ENCODE measurements at regions not wholly inside any gene's neighbourhood (a gene's known extent, or its start where the extent isn't known, plus 50 kb on each side); places are given as distances from the start of the nearest gene placed in this dataset.
A peak's percentile ranks its signal among the peaks of the same experiment; 100 is the strongest.

- H2AFZ ChIP-seq (ENCODE audit: insufficient read depth, low read depth, low read length, poor library complexity, severe bottlenecking): no peak overlapping the region
- no peaks in the 10 kb centered on the region for H3K9me3 Mint-ChIP-seq
- H3K4me3 Mint-ChIP-seq: peak overlapping the region in 1 of 2 donors; percentile 48
- DNase-seq: no peak
- peaks cover 63% of the 10 kb centered on the region for H3K4me1 Mint-ChIP-seq
- no peak for TF ChIP-seq CTCF (IDR thresholded peaks at IDR 0.05)
- no peak overlapping the region for H3K4me2 ChIP-seq (replicated peaks; ENCODE audit: extremely low read depth, low read length, poor library complexity, severe bottlenecking)
- peak overlapping the region; percentile 21 for H3K9ac ChIP-seq (ENCODE audit: insufficient read depth, low read length, poor library complexity, severe bottlenecking)
- H3K27me3 Mint-ChIP-seq (ENCODE audit: low read depth in 3 of 3): peaks cover 0 to 3% (median 0%) of the 10 kb centered on the region in 3 donors
- H3K27ac ChIP-seq (ENCODE audit: low read depth in 1 of 2, low read length in 2 of 2): no peak overlapping the region
- H3K4me1 ChIP-seq (ENCODE audit: control insufficient read depth in 1 of 2, insufficient read depth in 2 of 2, low read length in 2 of 2): peaks cover 48 to 53% of the 10 kb centered on the region in 2 donors
- H3K27ac Mint-ChIP-seq: no peak overlapping the region
- peaks cover 42 to 44% of the 10 kb centered on the region in 2 donors for H3K36me3 Mint-ChIP-seq
- H3K9me3 ChIP-seq (replicated peaks in 1 of 2; ENCODE audit: control insufficient read depth in 1 of 2, insufficient read depth in 1 of 2, low read length in 2 of 2): no peaks in the 10 kb centered on the region
- WGBS (ENCODE audit: insufficient coverage): 95% methylated on average over 10 of the region's 10 CpGs
- peaks cover 100% of the 10 kb centered on the region for H4K20me1 ChIP-seq (ENCODE audit: insufficient read depth, low read length)
- H3K36me3 ChIP-seq (replicated peaks in 1 of 2; ENCODE audit: control insufficient read depth in 1 of 2, insufficient read depth in 2 of 2, low read length in 2 of 2): peaks cover 5 to 20% of the 10 kb centered on the region in 2 donors
- no peak overlapping the region for H3K4me3 ChIP-seq (replicated peaks in 1 of 3; ENCODE audit: low read depth in 2 of 3, low read length in 3 of 3)
- H3K79me2 ChIP-seq (ENCODE audit: insufficient read depth, low read length): peaks cover 96% of the 10 kb centered on the region
- intact Hi-C loops (cut with micrococcal nuclease): loop anchor here in 1 of 2 donors (10.0 kb wide), 1 partner anchor 52 kb away; no protein-coding TSS in a partner anchor
- H3K27me3 ChIP-seq (ENCODE audit: control insufficient read depth in 2 of 2, insufficient read depth in 2 of 2, low read length in 2 of 2): no peaks in the 10 kb centered on the region
Measured at GRCh38 chr12:124502379-124502778, 65.0 kb downstream of the NCOR2 start.

GRCh38 chr12:124501827-124502226 is 65.6 kb downstream of the NCOR2 start:
- H3K79me2 ChIP-seq (ENCODE audit: insufficient read depth, low read length): peaks cover 96% of the 10 kb centered on the region
- H3K27me3 ChIP-seq (ENCODE audit: control insufficient read depth in 2 of 2, insufficient read depth in 2 of 2, low read length in 2 of 2): no peaks in the 10 kb centered on the region
- H3K9me3 Mint-ChIP-seq: no peaks in the 10 kb centered on the region
- 82% methylated on average over 16 of the region's 16 CpGs for WGBS (ENCODE audit: insufficient coverage)
- H4K20me1 ChIP-seq (ENCODE audit: insufficient read depth, low read length): peaks cover 100% of the 10 kb centered on the region
- no peak for DNase-seq
- no peak overlapping the region for H3K4me2 ChIP-seq (replicated peaks; ENCODE audit: extremely low read depth, low read length, poor library complexity, severe bottlenecking)
- H3K36me3 ChIP-seq (replicated peaks in 1 of 2; ENCODE audit: control insufficient read depth in 1 of 2, insufficient read depth in 2 of 2, low read length in 2 of 2): peaks cover 5 to 20% of the 10 kb centered on the region in 2 donors
- H3K36me3 Mint-ChIP-seq: peaks cover 40 to 44% of the 10 kb centered on the region in 2 donors
- no peak overlapping the region for H3K9ac ChIP-seq (ENCODE audit: insufficient read depth, low read length, poor library complexity, severe bottlenecking)
- H3K27ac Mint-ChIP-seq: peak overlapping the region in 1 of 7 donors; percentile 32
- H3K4me3 Mint-ChIP-seq: no peak overlapping the region
- intact Hi-C loops (cut with micrococcal nuclease): loop anchor here in 1 of 2 donors (10.0 kb wide), 1 partner anchor 53 kb away; no protein-coding TSS in a partner anchor
- peaks cover 0 to 3% (median 0%) of the 10 kb centered on the region in 3 donors for H3K27me3 Mint-ChIP-seq (ENCODE audit: low read depth in 3 of 3)
- no peak for TF ChIP-seq CTCF (IDR thresholded peaks at IDR 0.05)
- H3K4me1 Mint-ChIP-seq: peaks cover 63% of the 10 kb centered on the region
- H2AFZ ChIP-seq (ENCODE audit: insufficient read depth, low read depth, low read length, poor library complexity, severe bottlenecking): no peak overlapping the region
- peaks cover 47 to 53% of the 10 kb centered on the region in 2 donors for H3K4me1 ChIP-seq (ENCODE audit: control insufficient read depth in 1 of 2, insufficient read depth in 2 of 2, low read length in 2 of 2)
- H3K27ac ChIP-seq (ENCODE audit: low read depth in 1 of 2, low read length in 2 of 2): no peak overlapping the region
- no peak overlapping the region for H3K4me3 ChIP-seq (replicated peaks in 1 of 3; ENCODE audit: low read depth in 2 of 3, low read length in 3 of 3)
- no peaks in the 10 kb centered on the region for H3K9me3 ChIP-seq (replicated peaks in 1 of 2; ENCODE audit: control insufficient read depth in 1 of 2, insufficient read depth in 1 of 2, low read length in 2 of 2)
